ENCODE measurements at regions not wholly inside any gene's neighbourhood (a gene's known extent, or its start where the extent isn't known, plus 50 kb on each side); places are given as distances from the start of the nearest gene placed in this dataset.
A peak's percentile ranks its signal among the peaks of the same experiment; 100 is the strongest.

DNA sequence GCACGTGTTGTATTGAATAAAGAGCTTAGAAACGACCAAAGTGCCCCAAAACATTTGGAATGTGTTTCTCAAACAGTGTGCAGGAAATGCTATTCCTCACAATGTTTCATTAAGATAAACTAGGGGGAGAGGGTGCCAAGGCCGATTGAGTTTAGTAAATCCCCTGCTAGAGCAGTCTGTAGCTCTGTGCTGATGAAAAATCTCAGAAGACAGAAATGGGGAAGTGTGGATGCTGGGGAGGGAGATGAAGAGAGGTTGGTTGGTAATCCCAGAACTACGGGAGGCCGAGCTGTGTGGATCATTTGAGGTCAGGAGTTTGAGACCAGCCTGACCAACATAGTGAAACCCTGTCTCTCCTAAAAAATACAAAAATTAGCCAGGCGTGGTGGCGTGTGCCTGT lies 121.2 kb downstream of the FOXB1 start:
- H3K4me1 Mint-ChIP-seq: peaks cover 21% of the 10 kb centered on the region
- no peak overlapping the region for H3K27ac Mint-ChIP-seq
- H3K36me3 Mint-ChIP-seq (ENCODE audit: low read depth): no peaks in the 10 kb centered on the region
- ChIA-PET CTCF (no interaction called here), POLR2A (interaction anchor here (0.6 kb wide), 1 partner anchor 118 kb away, joined by 3 read pairs; no protein-coding TSS in a partner anchor)
- DNase-seq (no peak), ATAC-seq (ENCODE audit: low read depth) (no peak)
- peaks cover 3% of the 10 kb centered on the region for H3K27me3 Mint-ChIP-seq
- intact Hi-C loops (cut with micrococcal nuclease): no loop called here
- no peak overlapping the region for H3K4me3 Mint-ChIP-seq
- H3K9me3 Mint-ChIP-seq: no peaks in the 10 kb centered on the region
- TF ChIP-seq CTCF (IDR thresholded peaks at IDR 0.05): no peak

DNA sequence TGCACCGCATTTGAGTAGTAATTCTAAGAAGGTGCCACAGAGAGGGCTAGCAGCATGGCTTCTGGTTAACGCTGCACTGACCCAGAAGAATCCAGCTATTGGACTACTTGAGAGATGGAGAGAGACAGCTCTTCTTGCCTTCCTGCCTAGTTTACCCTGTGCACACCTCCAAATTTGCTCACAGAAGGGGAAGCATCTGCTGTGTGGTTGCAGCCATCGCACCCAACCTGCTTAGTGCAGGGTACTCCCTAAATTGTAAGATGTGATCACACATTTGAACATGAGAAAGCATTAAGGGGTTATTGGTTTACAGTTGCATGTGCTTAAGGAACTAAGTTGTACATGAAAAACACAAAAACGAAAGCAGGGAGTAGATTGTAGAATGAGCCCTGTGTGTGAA lies 122.1 kb downstream of the FOXB1 start:
- peaks cover 21% of the 10 kb centered on the region for H3K4me1 Mint-ChIP-seq
- H3K4me3 Mint-ChIP-seq: no peak overlapping the region
- H3K27me3 Mint-ChIP-seq: peaks cover 3% of the 10 kb centered on the region
- TF ChIP-seq CTCF (IDR thresholded peaks at IDR 0.05): no peak
- ChIA-PET POLR2A (no interaction called here), CTCF (no interaction called here)
- H3K9me3 Mint-ChIP-seq: no peaks in the 10 kb centered on the region
- ATAC-seq (ENCODE audit: low read depth) (no peak), DNase-seq (no peak)
- H3K36me3 Mint-ChIP-seq (ENCODE audit: low read depth): no peaks in the 10 kb centered on the region
- no peak overlapping the region for H3K27ac Mint-ChIP-seq
- intact Hi-C loops (cut with micrococcal nuclease): loop anchor here (2.0 kb wide), 1 partner anchor 437 kb away; the partner anchor contains the start of gene BNIP2

GRCh38 chr15:60126661-60127060 lies 122.5 kb downstream of the FOXB1 start:
- no peak for ATAC-seq (ENCODE audit: low read depth)
- intact Hi-C loops (cut with micrococcal nuclease): loop anchor here (2.0 kb wide), 1 partner anchor 438 kb away; the partner anchor contains the start of gene BNIP2
- Mint-ChIP-seq H3K4me1 (peaks cover 21% of the 10 kb centered on the region), H3K36me3 (ENCODE audit: low read depth) (no peaks in the 10 kb centered on the region), H3K27ac (no peak overlapping the region), H3K27me3 (peaks cover 3% of the 10 kb centered on the region), H3K4me3 (peak overlapping the region; percentile 89), H3K9me3 (no peaks in the 10 kb centered on the region)
- no peak for TF ChIP-seq CTCF (IDR thresholded peaks at IDR 0.05)
- POLR2A ChIA-PET: interaction anchor here (0.7 kb wide), 1 partner anchor 118 kb away, joined by 9 read pairs; no protein-coding TSS in a partner anchor
- no peak for DNase-seq
- CTCF ChIA-PET: interaction anchor here (1.4 to 1.6 kb wide), 2 partner anchors 209 to 402 kb away, joined by 5 to 6 read pairs; no protein-coding TSS in a partner anchor

GRCh38 chr15:60128000-60128376 lies 123.9 kb downstream of the FOXB1 start:
- no peak for TF ChIP-seq CTCF (IDR thresholded peaks at IDR 0.05)
- Mint-ChIP-seq H3K36me3 (ENCODE audit: low read depth) (no peaks in the 10 kb centered on the region), H3K27me3 (peaks cover 3% of the 10 kb centered on the region), H3K27ac (peak overlapping the region; percentile 85), H3K9me3 (no peaks in the 10 kb centered on the region), H3K4me1 (peaks cover 21% of the 10 kb centered on the region), H3K4me3 (peak overlapping the region; percentile 89)
- ATAC-seq (ENCODE audit: low read depth) (no peak), DNase-seq (no peak)
- CTCF ChIA-PET: interaction anchor here (1.4 to 1.6 kb wide), 2 partner anchors 211 to 404 kb away, joined by 5 to 6 read pairs; no protein-coding TSS in a partner anchor
- POLR2A ChIA-PET: interaction anchor here (0.6 to 1.0 kb wide), 2 partner anchors 211 to 438 kb away, joined by 3 to 4 read pairs; no protein-coding TSS in a partner anchor
- intact Hi-C loops (cut with micrococcal nuclease): loop anchor here (2.0 kb wide), 1 partner anchor 439 kb away; the partner anchor contains the start of gene BNIP2

DNA sequence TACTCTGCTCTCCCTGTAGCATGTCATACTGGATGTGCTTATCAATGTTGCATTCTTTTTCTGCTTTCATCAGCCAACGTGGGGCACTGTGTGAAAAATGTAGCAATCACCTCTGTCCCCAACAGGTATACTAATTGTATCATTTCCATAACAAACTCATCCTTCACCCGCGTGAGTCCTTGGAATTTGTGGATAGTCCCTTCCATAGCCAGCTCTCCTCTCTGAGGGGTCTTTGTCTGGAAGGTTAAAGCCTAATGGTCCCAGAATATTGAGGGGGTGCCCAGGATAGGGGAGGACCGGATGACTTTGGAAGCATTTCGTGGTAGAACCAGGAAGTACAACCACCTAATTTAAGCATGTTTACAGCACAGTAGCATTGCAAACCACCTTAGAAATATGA lies 124.6 kb downstream of the FOXB1 start:
- DNase-seq (no peak), ATAC-seq (ENCODE audit: low read depth) (no peak)
- Mint-ChIP-seq H3K27me3 (peaks cover 3% of the 10 kb centered on the region), H3K9me3 (no peaks in the 10 kb centered on the region), H3K4me3 (no peak overlapping the region), H3K4me1 (peaks cover 21% of the 10 kb centered on the region), H3K36me3 (ENCODE audit: low read depth) (no peaks in the 10 kb centered on the region), H3K27ac (no peak overlapping the region)
- intact Hi-C loops (cut with micrococcal nuclease): no loop called here
- ChIA-PET POLR2A (no interaction called here), CTCF (no interaction called here)
- TF ChIP-seq CTCF (IDR thresholded peaks at IDR 0.05): no peak

All from activated B cell treated with CpG ODN at 0.5 μM for 24 hours (primary cell).